Natural killer cell (primary cell): ENCODE measurements at regions not wholly inside any gene's neighbourhood (a gene's known extent, or its start where the extent isn't known, plus 50 kb on each side); places are given as distances from the start of the nearest gene placed in this dataset.

Source experiments
- ATAC-seq, 3 donors: fragments of 150-1000 bp in 2 of 3; fragments of 200-7000 bp in 1 of 3; cut with Tn5 transposase; 1 replicate in 1 of 3; 2 replicates in 2 of 3; pipeline ENCODE4 v1.10.0; 2021; ENCODE audit warnings: mild to moderate bottlenecking in 2 of 3, moderate library complexity in 2 of 3
- DNase-seq, 2 donors: peaks; one replicate each; pipeline versions ENCODE4 v3.0.0 to v3.0.0-alpha.2; 2013 to 2021; ENCODE audit warnings: mixed read lengths in 1 of 2
- H3K27ac ChIP-seq: one replicate; pipeline ENCODE4 v1.5.1; 2013; ENCODE audit warnings: mild to moderate bottlenecking, low read length
- H3K27me3 ChIP-seq: one replicate; pipeline ENCODE4 v1.6.1; 2013; ENCODE audit warnings: low read length; ENCODE audit not compliant: control insufficient read depth, insufficient read depth
- H3K36me3 ChIP-seq: one replicate; pipeline ENCODE4 v1.6.1; 2013; ENCODE audit warnings: low read length; ENCODE audit not compliant: control insufficient read depth, insufficient read depth
- H3K4me1 ChIP-seq: one replicate; pipeline ENCODE4 v1.6.1; 2013; ENCODE audit warnings: low read length; ENCODE audit not compliant: control insufficient read depth, insufficient read depth
- H3K4me3 ChIP-seq: one replicate; pipeline ENCODE4 v1.5.1; 2013; ENCODE audit warnings: low read length
- H3K9me3 ChIP-seq: one replicate; pipeline ENCODE4 v1.6.1; 2013; ENCODE audit warnings: low read length; ENCODE audit not compliant: control insufficient read depth, insufficient read depth
- H3K27ac Mint-ChIP-seq, 2 donors: one replicate each; pipeline ENCODE4 v1.8.0; 2022; ENCODE audit warnings: mild to moderate bottlenecking in 2 of 2, mixed read lengths in 2 of 2, moderate library complexity in 1 of 2
- H3K27me3 Mint-ChIP-seq, 2 donors: one replicate each; pipeline ENCODE4 v1.8.0; 2022; ENCODE audit warnings: low read depth in 2 of 2, mixed read lengths in 2 of 2
- H3K36me3 Mint-ChIP-seq: one replicate; pipeline ENCODE4 v1.8.0; 2022; ENCODE audit warnings: mixed read lengths
- H3K4me1 Mint-ChIP-seq, 2 donors: one replicate each; pipeline ENCODE4 v1.8.0; 2022; ENCODE audit warnings: mixed read lengths in 2 of 2
- H3K4me3 Mint-ChIP-seq: one replicate; pipeline ENCODE4 v1.8.0; 2022; ENCODE audit warnings: mild to moderate bottlenecking, moderate library complexity, mixed read lengths
- H3K9me3 Mint-ChIP-seq, 2 donors: one replicate each; pipeline ENCODE4 v1.8.0; 2022; ENCODE audit warnings: mixed read lengths in 2 of 2
- CTCF ChIP-seq: fragments of 200-600 bp; IDR thresholded peaks from one replicate; pipeline ENCODE4 v1.8.0; 2022; ENCODE audit warnings: antibody characterized with exemption
- WGBS: methylation state at CpG from one replicate; pipeline ENCODE4 v1.1.7; 2013; ENCODE audit warnings: missing lambda C conversion rate; ENCODE audit not compliant: insufficient coverage; 5-methylcytosine and 5-hydroxymethylcytosine counted together
- intact Hi-C: fragments of 100-400 bp; cut with micrococcal nuclease; formaldehyde crosslinking; loops from one replicate; pipeline ENCODE4 v1.14.2; 2022

- Mint-ChIP-seq H3K9me3 (peaks cover 9 to 10% of the 10 kb centered on the region in 2 donors), H3K4me3 (no peak overlapping the region), H3K27me3 (peaks cover 0 to 2% of the 10 kb centered on the region in 2 donors), H3K27ac (no peak overlapping the region), H3K4me1 (no peaks in the 10 kb centered on the region), H3K36me3 (no peaks in the 10 kb centered on the region)
- H3K27ac ChIP-seq: no peak overlapping the region
- DNase-seq (no peak), ATAC-seq (no peak)
- 96% methylated on average over 2 of the region's 5 CpGs for WGBS
- no peaks in the 10 kb centered on the region for H3K27me3 ChIP-seq
- H3K4me3 ChIP-seq: no peak overlapping the region
- no peaks in the 10 kb centered on the region for H3K9me3 ChIP-seq
- H3K4me1 ChIP-seq: no peaks in the 10 kb centered on the region
- H3K36me3 ChIP-seq: no peaks in the 10 kb centered on the region
- intact Hi-C loops: no loop called here
- no peak for TF ChIP-seq CTCF
Measured at GRCh38 chr21:40912375-40912774, 65.4 kb upstream of the DSCAM start.

- ATAC-seq: no peak
- WGBS: 92% methylated on average over 6 of the region's 6 CpGs
- H3K9me3 Mint-ChIP-seq: peaks cover 6 to 14% of the 10 kb centered on the region in 2 donors
Measured at GRCh38 chr21:40915114-40915513, 68.2 kb upstream of the DSCAM start.

GRCh38 chr21:40923407-40923806 lies 76.4 kb upstream of the DSCAM start:
- Mint-ChIP-seq H3K4me1 (no peaks in the 10 kb centered on the region), H3K9me3 (peaks cover 2 to 10% of the 10 kb centered on the region in 2 donors), H3K27ac (no peak overlapping the region), H3K27me3 (peaks cover 0 to 3% of the 10 kb centered on the region in 2 donors), H3K36me3 (peaks cover 7% of the 10 kb centered on the region), H3K4me3 (no peak overlapping the region)
- WGBS: 78% methylated on average over 8 of the region's 8 CpGs
- Histone ChIP-seq H3K9me3 (no peaks in the 10 kb centered on the region), H3K4me1 (no peaks in the 10 kb centered on the region), H3K4me3 (no peak overlapping the region), H3K27me3 (no peaks in the 10 kb centered on the region), H3K36me3 (no peaks in the 10 kb centered on the region), H3K27ac (no peak overlapping the region)
- DNase-seq (no peak), ATAC-seq (no peak)
- no peak for TF ChIP-seq CTCF
- intact Hi-C loops: no loop called here

More at GRCh38 chr21:40915114-40915513, 68.2 kb upstream of the DSCAM start:
- no peak for DNase-seq
- H3K9me3 ChIP-seq: no peaks in the 10 kb centered on the region
- no peaks in the 10 kb centered on the region for H3K4me1 Mint-ChIP-seq
- no peak overlapping the region for H3K4me3 Mint-ChIP-seq
- H3K36me3 ChIP-seq: no peaks in the 10 kb centered on the region
- TF ChIP-seq CTCF: no peak
- intact Hi-C loops: no loop called here
- no peaks in the 10 kb centered on the region for H3K4me1 ChIP-seq
- H3K27me3 ChIP-seq: no peaks in the 10 kb centered on the region
- no peaks in the 10 kb centered on the region for H3K36me3 Mint-ChIP-seq
- no peak overlapping the region for H3K27ac Mint-ChIP-seq
- H3K27ac ChIP-seq: no peak overlapping the region
- H3K4me3 ChIP-seq: no peak overlapping the region
- peaks cover 0 to 2% of the 10 kb centered on the region in 2 donors for H3K27me3 Mint-ChIP-seq

- Mint-ChIP-seq H3K27ac (no peak overlapping the region), H3K9me3 (peaks cover 2 to 7% of the 10 kb centered on the region in 2 donors), H3K4me1 (no peaks in the 10 kb centered on the region), H3K4me3 (no peak overlapping the region), H3K27me3 (peaks cover 0 to 3% of the 10 kb centered on the region in 2 donors), H3K36me3 (peaks cover 7% of the 10 kb centered on the region)
- Histone ChIP-seq H3K27ac (no peak overlapping the region), H3K27me3 (no peaks in the 10 kb centered on the region), H3K36me3 (no peaks in the 10 kb centered on the region), H3K4me3 (no peak overlapping the region), H3K9me3 (no peaks in the 10 kb centered on the region), H3K4me1 (no peaks in the 10 kb centered on the region)
- TF ChIP-seq CTCF: no peak
- intact Hi-C loops: no loop called here
- DNase-seq (no peak), ATAC-seq (no peak)
- 84% methylated on average over 7 of the region's 7 CpGs for WGBS
Measured at GRCh38 chr21:40923901-40924300, 76.9 kb upstream of the DSCAM start.
